HG03432 (cell line): ENCODE measurements at regions not wholly inside any gene's neighbourhood (a gene's known extent, or its start where the extent isn't known, plus 50 kb on each side); places are given as distances from the start of the nearest gene placed in this dataset.
"Not testable (repeated sequence)": the region's sequence is repeated elsewhere in the genome, so short reads cannot be mapped to it uniquely, and the experiment has no call there.

ENCODE experiments used
- ATAC-seq: cut with Tn5 transposase; IDR thresholded peaks from one replicate; pipeline ENCODE4 v1.9.1; 2021; ENCODE audit warnings: mild to moderate bottlenecking, moderate library complexity; ENCODE audit not compliant: unreplicated experiment

- no peak for ATAC-seq
Measured at GRCh38 chr5:58207076-58207475, 252.8 kb downstream of the PLK2 start.

- no peak for ATAC-seq
Measured at GRCh38 chr5:58204966-58205365, 254.9 kb downstream of the PLK2 start.

- no peak for ATAC-seq
Measured at GRCh38 chr5:58202941-58203444, 256.9 kb downstream of the PLK2 start.

GRCh38 chr5:58201922-58202648 lies 257.8 kb downstream of the PLK2 start:
- ATAC-seq, result no peak

GRCh38 chr5:58200451-58200850 lies 259.4 kb downstream of the PLK2 start:
- no peak for ATAC-seq

GRCh38 chr5:58199087-58199486 lies 260.8 kb downstream of the PLK2 start:
- ATAC-seq, result no peak

- no peak for ATAC-seq
Measured at GRCh38 chr5:58198330-58198729, 261.6 kb downstream of the PLK2 start.

- ATAC-seq, result no peak
Measured at GRCh38 chr5:58197875-58198274, 262.0 kb downstream of the PLK2 start.

GRCh38 chr5:58191443-58191842 lies 268.4 kb downstream of the PLK2 start:
- no peak for ATAC-seq

GRCh38 chr5:58188262-58188651 lies 271.6 kb downstream of the PLK2 start:
- ATAC-seq, result no peak

GRCh38 chr5:58187432-58188261 lies 272.2 kb downstream of the PLK2 start:
- no peak for ATAC-seq

GRCh38 chr5:58185801-58186200 lies 274.1 kb downstream of the PLK2 start:
- no peak for ATAC-seq

- no peak for ATAC-seq
Measured at GRCh38 chr5:58185397-58185796, 274.5 kb downstream of the PLK2 start.

- ATAC-seq, result no peak
Measured at GRCh38 chr5:58184910-58185309, 275.0 kb downstream of the PLK2 start.

GRCh38 chr5:58183786-58184085 lies 276.1 kb downstream of the PLK2 start:
- no peak for ATAC-seq

- no peak for ATAC-seq
Measured at GRCh38 chr5:58183078-58183785, 276.7 kb downstream of the PLK2 start.

GRCh38 chr5:58182287-58182841 lies 277.5 kb downstream of the PLK2 start:
- ATAC-seq, result no peak

GRCh38 chr5:58181578-58182286 lies 278.2 kb downstream of the PLK2 start:
- ATAC-seq, result no peak

- no peak for ATAC-seq
Measured at GRCh38 chr5:58172946-58173345, 286.9 kb downstream of the PLK2 start.

- ATAC-seq, result no peak
Measured at GRCh38 chr5:58165152-58165551, 294.7 kb downstream of the PLK2 start.

GRCh38 chr5:58161889-58162288 lies 298.0 kb downstream of the PLK2 start:
- not testable (repeated sequence) for ATAC-seq
